GM19043 (cell line): ENCODE measurements at regions not wholly inside any gene's neighbourhood (a gene's known extent, or its start where the extent isn't known, plus 50 kb on each side); places are given as distances from the start of the nearest gene placed in this dataset.

Experiments
- ATAC-seq: cut with Tn5 transposase; IDR thresholded peaks from one replicate; pipeline ENCODE4 v1.9.1; 2021; ENCODE audit warnings: low read depth; ENCODE audit not compliant: unreplicated experiment

GRCh38 chrX:39636481-39636880 is 461.3 kb downstream of the BCOR start:
- ATAC-seq: no peak

GRCh38 chrX:39638526-39638925 is 459.2 kb downstream of the BCOR start:
- ATAC-seq: no peak

GRCh38 chrX:39639871-39640270 is 457.9 kb downstream of the BCOR start:
- no peak for ATAC-seq

- ATAC-seq: no peak
These were observed 456.9 kb downstream of the BCOR start for GRCh38 chrX:39640866-39641265.

GRCh38 chrX:39642071-39642470 is 455.7 kb downstream of the BCOR start:
- no peak for ATAC-seq

- ATAC-seq: no peak
These were observed 454.2 kb downstream of the BCOR start for GRCh38 chrX:39643550-39643949.

GRCh38 chrX:39645178-39645895 is 452.4 kb downstream of the BCOR start:
- no peak for ATAC-seq

- ATAC-seq: no peak
These were observed 449.1 kb downstream of the BCOR start for GRCh38 chrX:39648548-39649254.

GRCh38 chrX:39650768-39651347 is 446.9 kb downstream of the BCOR start:
- no peak for ATAC-seq

- ATAC-seq: no peak
These were observed 445.4 kb downstream of the BCOR start for GRCh38 chrX:39652336-39652735.

- no peak for ATAC-seq
These were observed 444.1 kb downstream of the BCOR start for GRCh38 chrX:39653691-39654090.

GRCh38 chrX:39654183-39654925 is 443.4 kb downstream of the BCOR start:
- no peak for ATAC-seq

- no peak for ATAC-seq
These were observed 442.8 kb downstream of the BCOR start for GRCh38 chrX:39654952-39655351.

GRCh38 chrX:39661116-39661907 is 436.4 kb downstream of the BCOR start:
- no peak for ATAC-seq

GRCh38 chrX:39665830-39666518 is 431.8 kb downstream of the BCOR start:
- ATAC-seq: no peak

GRCh38 chrX:39667191-39667590 is 430.6 kb downstream of the BCOR start:
- no peak for ATAC-seq

GRCh38 chrX:39667736-39668482 is 429.8 kb downstream of the BCOR start:
- ATAC-seq: no peak

- no peak for ATAC-seq
These were observed 428.1 kb downstream of the BCOR start for GRCh38 chrX:39669668-39670067.

GRCh38 chrX:39670281-39670680 is 427.5 kb downstream of the BCOR start:
- ATAC-seq: no peak
